ENCODE measurements at regions not wholly inside any gene's neighbourhood (a gene's known extent, or its start where the extent isn't known, plus 50 kb on each side); places are given as distances from the start of the nearest gene placed in this dataset.
"Not testable (repeated sequence)": the region's sequence is repeated elsewhere in the genome, so short reads cannot be mapped to it uniquely, and the experiment has no call there.

- no peak for DNase-seq
Observed at GRCh38 chr13:70612881-70613280, 504.6 kb upstream of the KLHL1 start.

GRCh38 chr13:70604448-70604847, 496.2 kb upstream of the KLHL1 start:
- peak; percentile 55 for DNase-seq

DNA sequence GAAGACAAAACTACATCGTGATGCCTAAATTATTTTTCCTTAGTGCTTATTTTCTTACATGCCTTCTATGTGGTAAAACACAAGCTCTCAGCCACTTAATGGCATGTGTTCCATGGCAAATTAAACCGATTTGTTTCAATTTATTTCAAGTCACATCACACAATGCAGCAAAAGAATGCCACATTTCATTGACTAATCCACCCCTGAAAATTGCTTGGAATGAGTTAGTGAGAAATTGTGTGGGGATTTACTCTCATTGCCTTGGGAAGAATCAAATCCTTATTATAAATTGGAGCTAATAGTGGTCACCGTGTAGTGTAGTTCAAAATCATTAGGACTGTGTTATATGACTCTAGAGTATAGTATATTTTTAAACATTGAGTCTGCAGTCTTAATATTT, 485.5 kb upstream of the KLHL1 start:
- no peak for DNase-seq

GRCh38 chr13:70585109-70585508, 476.9 kb upstream of the KLHL1 start:
- DNase-seq: no peak

- no peak for DNase-seq
Observed at GRCh38 chr13:70580825-70581224, 472.6 kb upstream of the KLHL1 start.

DNA sequence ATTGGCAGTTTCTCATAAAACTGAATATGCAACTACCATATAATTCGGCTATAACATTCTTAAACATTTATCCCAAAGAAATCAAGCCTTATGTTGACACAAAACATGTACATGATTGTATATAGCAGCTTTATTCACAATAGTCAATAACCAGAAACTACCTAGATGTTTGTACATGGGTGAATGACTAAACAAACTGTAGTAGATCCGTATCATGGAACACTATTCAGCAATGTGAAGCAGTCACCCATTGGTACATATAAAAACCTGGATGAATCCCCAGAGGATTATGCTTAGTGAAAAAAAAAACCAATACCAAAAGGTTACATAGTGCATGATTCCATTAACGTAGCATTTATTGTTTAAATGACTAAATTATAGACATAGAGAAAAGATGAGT, 471.7 kb upstream of the KLHL1 start:
- no peak for DNase-seq

DNA sequence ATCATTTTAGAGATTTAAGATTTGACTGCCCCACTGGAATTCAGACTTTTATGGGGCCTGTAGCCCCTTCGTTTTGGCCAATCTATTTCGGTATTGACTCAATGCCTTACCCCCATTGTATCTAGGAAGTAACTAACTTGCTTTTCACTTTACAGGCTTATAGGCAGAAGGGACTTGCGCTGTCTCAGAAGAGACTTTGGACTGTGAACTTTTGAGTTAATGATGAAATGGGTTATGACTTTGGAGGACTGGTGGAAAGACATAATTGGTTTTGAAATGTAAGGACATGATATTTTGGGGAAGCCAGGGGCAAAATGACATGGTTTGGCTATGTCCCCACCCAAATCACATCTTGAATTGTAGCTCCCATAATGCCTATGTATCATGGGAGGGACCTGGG, 463.0 kb upstream of the KLHL1 start:
- no peak for DNase-seq

- peak; percentile 42 for DNase-seq
Observed at GRCh38 chr13:70568571-70568970, 460.3 kb upstream of the KLHL1 start.

GRCh38 chr13:70544706-70545105, 436.5 kb upstream of the KLHL1 start:
- DNase-seq: no peak

DNA sequence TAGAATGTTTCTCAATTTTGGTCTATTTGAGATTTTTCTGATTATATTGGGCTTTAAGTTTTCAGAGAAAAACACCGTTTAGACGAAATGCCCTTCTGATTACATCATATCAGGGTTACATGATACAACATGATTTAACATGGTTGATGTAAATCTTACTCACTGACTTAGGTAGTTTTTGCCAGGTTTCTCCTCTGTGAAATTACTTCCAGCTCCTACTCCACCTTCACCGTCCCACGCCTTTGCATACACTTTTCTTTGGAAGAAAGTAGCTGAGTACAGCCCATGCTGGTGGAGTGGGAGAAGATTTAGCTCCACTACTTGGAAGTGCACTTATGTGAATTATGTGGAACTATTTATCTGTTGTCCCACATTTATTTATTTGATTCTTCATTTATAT, 433.2 kb upstream of the KLHL1 start:
- DNase-seq: no peak

GRCh38 chr13:70534466-70534865, 426.2 kb upstream of the KLHL1 start:
- no peak for DNase-seq

DNA sequence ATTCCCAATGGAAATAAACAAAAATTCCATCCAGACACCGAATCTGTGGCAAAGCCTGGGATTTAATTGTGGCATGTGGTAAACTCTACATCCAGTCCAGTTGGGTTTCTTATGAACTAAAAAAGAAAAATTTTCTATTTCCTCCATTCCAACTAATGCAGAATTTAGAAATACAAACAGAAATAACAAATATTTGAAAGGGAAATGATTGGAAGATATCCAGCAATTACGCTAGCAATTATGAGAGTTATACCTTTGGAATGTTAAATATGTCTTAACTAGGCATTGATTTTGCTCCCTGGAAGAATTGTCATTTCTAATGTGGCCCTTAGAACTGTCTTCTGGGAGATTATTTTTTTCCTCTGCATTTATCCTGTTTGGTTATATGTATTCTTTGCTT, 421.4 kb upstream of the KLHL1 start:
- DNase-seq: no peak

DNA sequence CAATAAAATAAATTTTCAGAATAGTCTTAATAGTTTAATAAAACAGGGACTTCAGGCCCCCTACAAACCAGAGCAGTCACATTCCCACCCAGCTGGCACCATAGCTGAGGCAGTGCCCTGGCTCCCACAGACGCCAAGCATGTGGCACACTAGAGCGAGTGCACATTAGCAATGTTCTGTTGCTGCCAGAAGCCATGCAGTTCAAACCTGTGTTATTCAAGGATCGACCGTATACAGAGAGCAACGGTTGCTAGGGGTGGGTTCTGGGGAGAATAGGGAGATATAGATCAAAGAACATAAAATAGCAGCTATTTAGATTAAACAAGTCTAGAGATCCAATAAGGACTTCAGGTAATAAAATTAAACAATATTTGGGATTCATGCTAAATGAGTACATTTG, 419.3 kb upstream of the KLHL1 start:
- DNase-seq: no peak

DNA sequence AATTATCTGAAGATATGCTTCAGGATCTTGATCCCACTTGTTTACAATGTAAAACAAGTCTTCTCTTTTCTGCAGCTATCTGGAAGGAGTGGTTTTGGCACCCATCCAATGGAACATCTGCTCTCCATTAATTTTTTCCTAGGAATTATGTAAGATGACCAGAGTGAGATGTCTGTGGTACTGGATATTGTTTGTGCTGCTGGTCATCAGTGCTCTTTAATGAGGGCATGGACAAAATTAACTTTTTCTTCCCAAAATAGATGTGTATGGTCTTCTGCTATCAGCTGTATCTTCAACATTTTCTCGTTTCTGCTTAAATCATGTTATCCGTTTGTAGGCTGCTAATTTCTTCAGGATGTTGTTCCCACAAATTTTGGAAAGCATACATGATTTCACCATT, 415.4 kb upstream of the KLHL1 start:
- DNase-seq: peak; percentile 65

DNA sequence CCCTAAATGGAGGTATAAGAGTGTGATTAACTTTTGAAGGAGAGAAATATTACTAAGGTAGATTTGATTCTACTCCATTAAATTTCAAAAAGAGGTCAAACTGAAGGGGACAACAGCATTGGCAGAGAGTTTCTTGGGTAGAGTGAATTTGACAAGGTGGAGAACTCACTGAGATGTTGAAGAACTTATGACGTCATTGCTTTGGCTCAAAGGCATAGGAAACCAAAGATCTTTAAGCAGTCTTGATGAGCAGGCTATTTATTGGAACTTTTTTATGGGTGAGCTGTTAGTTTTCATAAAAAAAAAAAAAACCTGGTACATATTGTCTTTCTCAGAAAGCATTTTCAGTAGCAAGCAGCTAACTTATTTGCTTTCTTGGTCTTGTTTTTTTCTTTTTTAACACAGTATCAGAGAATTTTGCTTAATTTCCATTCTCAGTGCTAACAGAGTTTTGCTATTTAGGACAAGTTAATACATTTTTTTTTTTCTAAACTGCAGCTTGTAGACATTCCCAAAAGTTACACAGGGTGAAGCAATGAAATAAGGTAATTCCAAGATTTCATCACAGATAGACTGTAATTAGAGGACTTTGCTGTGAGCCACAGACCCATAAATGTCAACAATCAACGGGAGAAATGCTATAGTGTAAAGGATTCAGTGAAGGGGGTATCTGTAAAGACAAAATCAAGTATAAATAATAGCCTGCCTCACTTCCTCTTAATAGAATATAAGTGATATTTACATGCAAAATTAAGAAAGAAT, 412.2 kb upstream of the KLHL1 start:
- no peak for DNase-seq

GRCh38 chr13:70518081-70518480, 409.8 kb upstream of the KLHL1 start:
- no peak for DNase-seq

GRCh38 chr13:70516226-70516625, 408.0 kb upstream of the KLHL1 start:
- no peak for DNase-seq

GRCh38 chr13:70511861-70512417, 403.7 kb upstream of the KLHL1 start:
- not testable (repeated sequence) for DNase-seq

- DNase-seq: no peak
Observed at GRCh38 chr13:70505809-70506208, 397.6 kb upstream of the KLHL1 start.

DNA sequence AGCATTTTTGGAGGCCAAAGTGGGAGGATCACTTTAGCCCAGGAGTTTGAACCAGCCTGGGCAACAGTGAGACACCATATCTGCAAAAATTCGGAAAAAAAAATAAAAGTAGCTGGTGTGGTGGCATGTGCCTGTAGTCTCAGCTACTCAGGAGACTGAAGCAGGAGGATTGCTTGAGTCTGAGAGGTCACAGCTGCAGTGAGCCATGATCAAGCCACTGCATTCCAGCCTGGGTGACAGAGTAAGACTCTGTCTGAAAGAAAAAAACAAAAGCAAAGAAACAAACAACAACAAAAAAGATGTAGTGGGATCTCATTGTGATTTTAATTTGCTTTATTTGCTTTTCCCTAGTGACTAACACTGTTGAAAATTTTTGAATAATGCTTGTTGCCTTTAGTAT, 394.7 kb upstream of the KLHL1 start:
- DNase-seq: no peak

- no peak for DNase-seq
Observed at GRCh38 chr13:70490320-70490935, 382.2 kb upstream of the KLHL1 start.

GRCh38 chr13:70484931-70485330, 376.7 kb upstream of the KLHL1 start:
- DNase-seq: no peak

GRCh38 chr13:70483599-70484276, 375.5 kb upstream of the KLHL1 start:
- no peak for DNase-seq

- no peak for DNase-seq
Observed at GRCh38 chr13:70473907-70474306, 365.7 kb upstream of the KLHL1 start.

Measured in NCI-H146 (cell line).